ES-I3 (cell line): ENCODE measurements at regions not wholly inside any gene's neighbourhood (a gene's known extent, or its start where the extent isn't known, plus 50 kb on each side); places are given as distances from the start of the nearest gene placed in this dataset.
"Not testable (repeated sequence)": the region's sequence is repeated elsewhere in the genome, so short reads cannot be mapped to it uniquely, and the experiment has no call there.

ENCODE experiments used
- H3K36me3 ChIP-seq: 2 replicates; pipeline ENCODE4 v1.6.1; 2013; ENCODE audit warnings: mild to moderate bottlenecking, low read length, control low read depth, moderate library complexity; ENCODE audit not compliant: insufficient read depth
- H3K4me1 ChIP-seq: 2 replicates; pipeline ENCODE4 v1.6.1; 2013; ENCODE audit warnings: mild to moderate bottlenecking, control low read depth, low read length; ENCODE audit not compliant: insufficient read depth
- H3K9ac ChIP-seq: 2 replicates; pipeline ENCODE4 v1.6.1; 2013; ENCODE audit warnings: low read depth, mild to moderate bottlenecking, low read length, moderate library complexity
- H3K9me3 ChIP-seq: 2 replicates; pipeline ENCODE4 v1.6.1; 2013; ENCODE audit warnings: mild to moderate bottlenecking, low read length, moderate library complexity; ENCODE audit not compliant: control insufficient read depth, insufficient read depth

DNA sequence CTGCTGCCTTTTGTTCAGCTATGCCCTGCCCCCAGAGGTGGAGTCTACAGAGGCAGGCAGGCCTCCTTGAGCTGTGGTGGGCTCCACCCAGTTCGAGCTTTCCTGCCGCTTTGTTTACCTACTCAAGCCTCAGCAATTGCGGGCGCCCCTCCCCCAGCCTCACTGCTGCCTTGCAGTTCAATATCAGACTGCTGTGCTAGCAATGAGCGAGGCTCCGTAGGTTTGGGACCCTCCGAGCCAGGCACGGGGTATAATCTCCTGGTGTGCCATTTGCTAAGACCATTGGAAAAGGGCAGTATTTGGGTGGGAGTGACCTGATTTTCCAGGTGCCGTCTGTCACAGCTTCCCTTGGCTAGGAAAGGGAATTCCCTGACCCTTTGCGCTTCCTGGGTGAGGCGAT is 51.9 kb downstream of the DIPK2A start:
- not testable (repeated sequence) for H3K9me3 ChIP-seq, H3K4me1 ChIP-seq, H3K9ac ChIP-seq, H3K36me3 ChIP-seq

DNA sequence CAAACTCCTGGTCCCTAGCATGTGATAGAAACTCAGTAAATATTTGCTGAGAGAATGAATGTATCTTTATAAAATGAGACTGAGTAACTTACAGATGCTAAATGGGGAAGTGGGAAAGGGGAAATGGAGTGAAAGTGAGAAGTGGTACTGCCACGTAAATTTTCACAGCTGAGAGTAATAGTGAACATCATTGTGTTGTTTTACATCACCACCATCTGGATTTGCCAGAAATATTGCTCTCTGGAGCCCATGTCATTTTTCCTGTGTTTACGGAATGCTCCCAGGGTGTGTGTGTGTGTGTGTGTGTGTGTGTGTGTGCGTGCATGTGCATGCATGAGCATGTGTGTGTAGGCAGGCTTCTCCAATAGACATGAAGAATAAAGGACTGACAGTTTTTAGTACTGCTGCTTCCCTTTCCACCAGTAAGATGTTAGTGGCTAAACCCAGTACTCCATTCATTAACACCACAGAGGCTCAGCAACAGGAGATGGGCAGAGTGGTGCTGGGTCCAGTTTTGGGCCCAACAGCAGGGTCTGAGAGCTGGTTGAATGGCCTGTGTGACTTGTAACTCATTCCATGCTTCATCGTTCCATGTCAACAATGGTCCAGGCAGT is 57.3 kb downstream of the DIPK2A start:
- Histone ChIP-seq H3K9me3 (no peaks in the 10 kb centered on the region), H3K4me1 (peaks cover 4% of the 10 kb centered on the region; the same call in 1 of the 2 replicates), H3K9ac (no peak overlapping the region), H3K36me3 (no peaks in the 10 kb centered on the region)

DNA sequence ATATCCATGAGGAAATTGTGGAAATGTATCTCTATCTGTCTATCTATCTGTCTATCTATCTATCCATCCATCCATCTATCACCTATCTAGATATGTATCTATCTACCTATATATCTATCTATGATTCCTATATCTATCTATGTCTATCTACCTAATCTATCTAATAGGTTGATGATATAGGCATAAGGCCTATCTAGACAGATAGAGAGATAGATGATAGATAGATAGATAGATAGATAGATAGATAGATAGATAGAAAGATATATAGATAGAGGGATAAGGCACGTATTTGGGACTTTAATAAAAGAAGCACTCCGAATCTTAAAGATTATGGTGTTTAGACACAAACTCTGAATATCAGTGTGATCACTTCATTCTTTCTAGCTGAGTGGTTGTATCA is 58.1 kb downstream of the DIPK2A start:
- Histone ChIP-seq H3K36me3 (no peaks in the 10 kb centered on the region), H3K4me1 (peaks cover 4% of the 10 kb centered on the region; the same call in 1 of the 2 replicates), H3K9ac (no peak overlapping the region), H3K9me3 (no peaks in the 10 kb centered on the region)

DNA sequence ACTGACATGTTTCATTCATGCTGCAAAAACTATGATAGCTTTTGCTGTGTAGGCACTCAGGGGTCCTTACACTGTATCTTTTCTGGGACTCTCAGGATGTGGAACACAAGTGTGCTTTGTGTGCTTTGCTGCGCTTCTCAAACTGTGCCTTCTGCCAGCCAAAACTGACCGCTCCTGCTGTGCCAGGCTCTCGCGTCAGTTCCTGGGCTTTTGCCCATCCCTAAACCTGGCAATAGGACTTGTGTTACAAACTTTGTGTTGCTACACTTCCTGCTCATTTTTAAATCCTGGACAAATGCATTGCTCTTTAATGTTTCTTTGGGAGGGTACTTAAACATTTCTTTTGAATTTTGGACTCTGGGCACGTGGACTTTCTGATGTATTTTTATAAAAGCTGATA is 60.3 kb downstream of the DIPK2A start:
- Histone ChIP-seq H3K9ac (no peak overlapping the region), H3K4me1 (peaks cover 7% of the 10 kb centered on the region; the same call in 1 of the 2 replicates), H3K9me3 (no peaks in the 10 kb centered on the region), H3K36me3 (no peaks in the 10 kb centered on the region)

DNA sequence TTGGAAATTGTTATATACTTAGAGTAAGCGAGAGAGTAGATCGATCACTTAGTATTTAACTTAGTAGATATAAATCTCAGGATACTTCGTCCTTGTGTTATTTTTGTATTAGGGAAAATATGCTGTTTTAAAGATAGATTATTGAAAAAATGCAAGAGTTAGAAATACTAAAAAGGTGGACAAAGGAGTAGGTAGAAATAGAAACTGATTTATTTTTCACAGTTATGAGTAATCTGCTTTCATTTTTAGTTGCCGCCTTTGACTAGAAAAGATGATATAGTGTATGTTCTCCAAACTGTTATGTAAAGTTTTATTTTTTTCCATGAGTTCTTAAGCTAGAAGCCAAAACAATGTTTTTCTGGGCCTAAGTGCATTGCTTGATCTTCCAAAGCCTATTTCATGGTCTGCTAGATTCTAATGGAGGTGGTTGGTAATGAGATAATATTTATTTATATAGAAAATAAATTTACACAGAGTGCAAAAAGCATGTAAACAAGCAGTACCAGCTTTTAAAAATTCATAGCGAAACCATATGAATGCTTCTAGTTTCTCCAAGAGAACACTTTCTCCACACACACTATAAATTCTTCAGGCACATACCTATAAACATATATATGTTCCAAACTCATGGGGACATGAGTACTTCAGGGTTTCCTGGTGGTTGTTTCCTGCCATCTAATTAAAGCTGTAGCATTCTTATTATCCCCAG is 61.1 kb downstream of the DIPK2A start:
- H3K9ac ChIP-seq = no peak overlapping the region
- H3K36me3 ChIP-seq = no peaks in the 10 kb centered on the region
- no peaks in the 10 kb centered on the region for H3K9me3 ChIP-seq
- H3K4me1 ChIP-seq = peaks cover 7% of the 10 kb centered on the region; the same call in 1 of the 2 replicates

DNA sequence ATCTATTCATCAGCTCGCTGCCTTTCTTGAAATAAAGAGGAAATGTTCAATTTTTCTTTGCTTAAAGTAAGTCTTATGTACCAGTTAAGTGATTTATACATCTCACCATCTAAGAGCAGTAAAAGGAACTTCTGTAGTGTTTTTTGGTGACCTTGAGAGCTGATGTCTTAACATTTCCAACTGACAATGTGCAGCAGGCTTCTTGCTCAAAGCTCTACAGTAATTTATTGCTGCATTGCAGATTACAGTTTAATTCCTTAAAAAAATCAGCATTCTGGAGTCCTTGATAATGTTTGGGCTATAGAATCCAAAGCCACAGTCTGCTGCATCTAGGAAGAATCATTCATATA is 61.6 kb downstream of the DIPK2A start:
- Histone ChIP-seq H3K36me3 (no peaks in the 10 kb centered on the region), H3K9me3 (no peaks in the 10 kb centered on the region), H3K9ac (no peak overlapping the region), H3K4me1 (peaks cover 7% of the 10 kb centered on the region; the same call in 1 of the 2 replicates)

DNA sequence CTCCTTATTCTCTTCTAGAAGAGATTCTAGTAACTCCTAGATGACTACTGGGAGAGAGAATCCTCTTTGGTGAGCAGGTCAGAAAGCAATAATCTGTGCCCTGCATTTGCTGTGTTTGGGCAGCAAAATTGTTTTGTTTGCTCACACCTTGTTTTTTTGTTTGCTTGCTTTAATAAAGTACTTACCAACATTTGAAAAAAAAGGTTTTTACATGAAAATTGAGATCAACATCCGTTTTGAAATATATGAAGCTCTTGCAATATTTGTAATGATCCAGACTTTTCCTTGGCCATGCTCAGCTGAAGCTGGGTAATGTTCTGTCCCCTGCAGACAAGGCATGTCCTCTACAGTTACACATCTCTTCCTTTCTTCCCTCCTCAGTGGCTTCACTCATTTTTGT is 62.2 kb downstream of the DIPK2A start:
- Histone ChIP-seq H3K9ac (no peak overlapping the region), H3K36me3 (no peaks in the 10 kb centered on the region), H3K9me3 (no peaks in the 10 kb centered on the region), H3K4me1 (peaks cover 7% of the 10 kb centered on the region; the same call in 1 of the 2 replicates)

DNA sequence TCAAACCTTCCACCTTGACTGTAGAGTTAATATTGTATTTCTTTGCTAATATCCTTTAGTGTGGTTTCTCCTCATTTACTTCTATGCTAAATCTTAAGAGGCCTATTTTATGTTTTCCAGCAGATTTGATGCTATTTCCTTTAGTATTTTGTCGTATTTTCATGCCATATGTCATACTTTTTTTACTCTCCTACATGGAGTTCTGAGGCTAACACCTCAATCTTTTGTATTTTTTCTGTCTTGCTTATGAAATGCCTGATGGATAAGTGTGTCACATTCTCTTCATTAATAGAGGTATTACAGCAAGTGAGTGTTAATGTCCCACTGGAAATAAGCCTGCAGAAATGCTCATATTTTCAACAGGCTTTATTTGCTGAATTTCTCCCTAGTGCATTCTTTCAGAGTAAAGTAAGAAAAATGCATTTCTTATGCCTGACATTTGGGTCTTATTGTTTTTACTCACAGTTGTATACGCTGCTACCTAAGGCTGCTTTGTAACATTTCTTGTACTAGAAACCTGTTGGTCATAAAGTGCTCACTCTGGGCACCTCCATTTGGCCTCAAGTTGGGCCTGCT is 63.2 kb downstream of the DIPK2A start:
- Histone ChIP-seq H3K4me1 (peaks cover 7% of the 10 kb centered on the region; the same call in 1 of the 2 replicates), H3K36me3 (no peaks in the 10 kb centered on the region), H3K9me3 (no peaks in the 10 kb centered on the region), H3K9ac (no peak overlapping the region)

DNA sequence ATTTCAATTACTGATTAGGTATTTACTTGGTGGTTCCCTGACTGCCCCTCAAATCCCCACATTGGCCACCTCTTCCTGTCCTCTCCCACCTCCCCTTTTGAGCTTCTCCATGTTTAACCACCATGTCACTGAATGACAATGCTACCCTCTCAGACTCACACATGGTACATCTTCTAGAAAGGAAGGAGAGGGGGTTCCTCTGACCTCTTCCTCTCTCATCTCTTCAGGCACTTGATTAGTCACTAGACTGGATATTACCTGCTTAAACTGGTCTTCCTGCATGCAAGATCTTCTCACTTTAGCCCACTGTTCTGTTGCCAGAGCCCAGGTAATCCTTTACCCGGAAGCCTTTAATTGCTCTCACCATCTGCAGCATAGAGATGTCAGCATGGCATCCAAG is 64.9 kb downstream of the DIPK2A start:
- no peaks in the 10 kb centered on the region for H3K36me3 ChIP-seq
- H3K9me3 ChIP-seq = no peaks in the 10 kb centered on the region
- no peak overlapping the region for H3K9ac ChIP-seq
- peaks cover 3% of the 10 kb centered on the region; the same call in 1 of the 2 replicates for H3K4me1 ChIP-seq

DNA sequence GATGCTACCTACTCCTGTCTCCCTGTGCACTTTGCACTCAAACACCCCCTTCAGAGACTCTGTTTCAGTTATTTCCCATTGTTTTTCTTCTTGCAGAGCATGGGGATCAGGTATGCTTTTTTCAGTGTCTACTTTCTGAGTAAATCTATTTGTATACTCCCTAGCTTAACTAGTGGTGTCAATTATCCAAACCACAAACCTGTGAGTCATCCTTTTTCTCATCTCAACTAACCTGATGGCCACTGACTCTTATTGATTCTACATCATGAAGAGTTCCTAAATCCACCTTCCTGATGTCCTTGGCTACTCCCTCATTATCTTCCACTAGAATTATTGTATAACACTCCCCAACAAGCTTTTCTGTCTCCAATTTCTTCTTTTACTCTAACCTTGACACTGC is 68.0 kb downstream of the DIPK2A start:
- H3K36me3 ChIP-seq = no peaks in the 10 kb centered on the region
- no peaks in the 10 kb centered on the region for H3K9me3 ChIP-seq
- 0 out of 2 replicates have a peak, but pooled peaks cover 3% of the 10 kb centered on the region for H3K4me1 ChIP-seq
- no peak overlapping the region for H3K9ac ChIP-seq

DNA sequence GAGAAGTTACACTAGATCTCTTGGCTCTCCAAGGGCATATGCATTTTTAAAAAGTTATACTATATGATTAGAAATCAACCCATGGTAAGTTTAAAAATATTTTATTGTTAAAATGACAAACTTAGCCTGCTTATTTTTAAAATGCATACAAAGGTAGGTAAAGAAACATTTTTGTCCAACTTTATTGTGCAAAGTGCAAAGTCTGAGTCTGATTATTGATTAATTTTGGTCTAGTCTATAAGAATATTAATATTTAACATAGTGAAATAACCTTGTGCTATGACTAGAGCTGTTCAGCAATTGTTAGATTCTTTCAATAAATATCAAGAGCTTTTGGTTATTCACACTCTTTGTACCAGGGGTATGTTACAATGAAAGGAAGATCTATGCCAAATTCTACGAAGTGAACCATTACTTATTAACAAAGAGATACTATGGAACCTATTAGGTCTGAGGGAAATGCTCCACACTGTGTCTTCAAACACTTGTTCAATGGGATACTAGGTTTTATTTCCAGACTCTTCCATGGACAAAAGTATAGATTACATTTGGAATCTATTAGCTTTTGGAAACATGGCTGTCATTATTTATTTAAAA is 70.4 kb downstream of the DIPK2A start:
- Histone ChIP-seq H3K9me3 (no peaks in the 10 kb centered on the region), H3K36me3 (no peaks in the 10 kb centered on the region), H3K4me1 (no peaks in the 10 kb centered on the region), H3K9ac (no peak overlapping the region)

DNA sequence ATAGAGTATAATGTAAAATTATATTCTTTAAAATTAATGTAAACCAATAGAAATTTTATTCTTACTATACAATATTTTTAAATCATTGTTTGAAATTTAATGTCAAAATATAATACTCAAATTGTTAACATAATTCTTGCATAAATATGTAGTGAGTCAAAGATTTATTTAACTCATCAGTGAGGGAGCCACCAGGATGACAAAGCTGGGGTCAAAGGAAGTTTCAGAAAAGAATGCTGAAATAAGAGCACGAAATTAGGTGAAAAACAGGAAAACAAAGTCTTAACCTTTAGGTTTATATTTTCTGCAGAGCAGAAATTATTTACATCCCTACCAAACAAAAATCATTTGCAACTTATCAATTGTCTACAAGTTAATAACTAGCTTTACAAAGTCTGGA is 74.1 kb downstream of the DIPK2A start:
- H3K36me3 ChIP-seq = no peaks in the 10 kb centered on the region
- H3K4me1 ChIP-seq = no peaks in the 10 kb centered on the region
- no peak overlapping the region for H3K9ac ChIP-seq
- no peaks in the 10 kb centered on the region for H3K9me3 ChIP-seq

DNA sequence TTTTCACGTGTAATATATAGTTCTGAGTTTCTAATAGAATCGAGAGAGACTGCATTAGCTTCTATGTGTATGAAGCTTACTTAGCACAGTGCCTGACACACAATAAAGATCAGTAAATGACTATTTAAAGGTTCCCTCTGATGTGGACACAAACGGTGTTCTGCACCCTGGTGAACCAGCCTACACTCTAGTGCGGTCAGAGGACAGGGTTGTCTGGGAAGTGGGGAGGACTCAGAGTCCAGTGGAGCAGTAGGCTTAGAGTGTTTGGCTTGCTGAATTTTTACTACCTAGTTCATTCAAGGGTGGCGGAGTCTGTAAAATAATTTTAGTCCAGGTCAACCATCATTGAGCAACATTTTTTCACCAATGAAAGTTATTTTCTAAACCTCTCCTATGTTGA is 77.8 kb downstream of the DIPK2A start:
- no peaks in the 10 kb centered on the region for H3K9me3 ChIP-seq
- H3K9ac ChIP-seq = no peak overlapping the region
- no peaks in the 10 kb centered on the region for H3K36me3 ChIP-seq
- H3K4me1 ChIP-seq = no peaks in the 10 kb centered on the region

DNA sequence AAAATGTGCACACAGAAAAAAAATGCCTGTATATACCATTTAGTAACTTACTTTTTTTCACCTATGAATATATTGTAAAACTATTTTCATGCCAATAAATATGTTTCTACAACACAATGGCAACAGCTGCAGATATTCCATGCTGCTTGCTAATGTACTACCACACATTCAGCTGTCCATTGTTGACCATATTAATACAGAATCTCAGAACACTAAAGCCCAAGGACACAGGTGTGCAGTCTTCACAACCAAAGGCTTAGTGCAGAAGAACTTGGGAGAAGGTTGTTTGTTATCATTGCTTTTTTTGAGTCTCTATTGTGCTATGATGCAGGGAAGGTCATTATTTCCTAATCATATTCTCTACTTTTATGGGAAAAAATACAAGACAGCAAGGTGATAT is 79.6 kb downstream of the DIPK2A start:
- H3K9me3 ChIP-seq = no peaks in the 10 kb centered on the region
- H3K36me3 ChIP-seq = no peaks in the 10 kb centered on the region
- no peaks in the 10 kb centered on the region for H3K4me1 ChIP-seq
- H3K9ac ChIP-seq = no peak overlapping the region

DNA sequence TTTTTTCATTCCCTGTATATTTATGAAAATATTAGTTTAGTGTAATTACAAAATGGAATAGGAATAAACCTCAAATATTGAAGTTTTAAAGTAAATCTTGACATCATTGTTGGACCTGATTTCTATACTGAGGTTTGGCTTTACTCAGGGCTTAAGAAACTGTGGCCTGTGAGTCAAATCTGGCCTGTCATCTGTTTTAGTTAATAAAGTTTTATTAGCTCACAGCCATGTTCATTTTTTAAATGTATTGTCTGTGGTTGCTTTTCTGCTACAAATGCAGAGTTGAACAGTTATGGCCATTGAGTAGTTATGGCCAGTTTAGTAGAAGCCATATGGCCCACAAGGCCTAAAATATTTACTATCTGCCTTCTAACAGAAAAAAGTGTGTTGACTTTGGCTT is 80.7 kb downstream of the DIPK2A start:
- no peak overlapping the region for H3K9ac ChIP-seq
- no peaks in the 10 kb centered on the region for H3K4me1 ChIP-seq
- H3K9me3 ChIP-seq = no peaks in the 10 kb centered on the region
- no peaks in the 10 kb centered on the region for H3K36me3 ChIP-seq
